ENCODE measurements at regions not wholly inside any gene's neighbourhood (a gene's known extent, or its start where the extent isn't known, plus 50 kb on each side); places are given as distances from the start of the nearest gene placed in this dataset.

DNA sequence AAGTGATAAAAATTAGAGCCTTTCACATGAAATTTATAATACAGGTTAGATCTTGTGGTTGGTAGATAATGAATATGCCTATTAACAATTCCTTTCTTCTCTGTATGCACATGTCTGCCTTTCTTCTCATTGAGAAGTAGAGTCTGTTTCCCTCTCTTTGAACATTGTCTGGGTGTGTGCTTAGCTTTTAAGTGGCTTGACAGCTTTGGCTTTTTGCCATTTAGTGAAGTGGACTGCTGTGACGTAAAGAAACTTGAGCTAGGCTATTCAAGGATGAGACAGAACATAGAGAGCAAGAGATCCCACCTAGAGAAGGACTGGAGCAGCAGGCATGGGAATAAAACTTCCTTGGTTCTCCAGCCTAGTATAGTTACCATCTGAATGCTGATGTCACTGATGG is 996.7 kb upstream of the CELF2 start:
- TF ChIP-seq, protein P1, sequence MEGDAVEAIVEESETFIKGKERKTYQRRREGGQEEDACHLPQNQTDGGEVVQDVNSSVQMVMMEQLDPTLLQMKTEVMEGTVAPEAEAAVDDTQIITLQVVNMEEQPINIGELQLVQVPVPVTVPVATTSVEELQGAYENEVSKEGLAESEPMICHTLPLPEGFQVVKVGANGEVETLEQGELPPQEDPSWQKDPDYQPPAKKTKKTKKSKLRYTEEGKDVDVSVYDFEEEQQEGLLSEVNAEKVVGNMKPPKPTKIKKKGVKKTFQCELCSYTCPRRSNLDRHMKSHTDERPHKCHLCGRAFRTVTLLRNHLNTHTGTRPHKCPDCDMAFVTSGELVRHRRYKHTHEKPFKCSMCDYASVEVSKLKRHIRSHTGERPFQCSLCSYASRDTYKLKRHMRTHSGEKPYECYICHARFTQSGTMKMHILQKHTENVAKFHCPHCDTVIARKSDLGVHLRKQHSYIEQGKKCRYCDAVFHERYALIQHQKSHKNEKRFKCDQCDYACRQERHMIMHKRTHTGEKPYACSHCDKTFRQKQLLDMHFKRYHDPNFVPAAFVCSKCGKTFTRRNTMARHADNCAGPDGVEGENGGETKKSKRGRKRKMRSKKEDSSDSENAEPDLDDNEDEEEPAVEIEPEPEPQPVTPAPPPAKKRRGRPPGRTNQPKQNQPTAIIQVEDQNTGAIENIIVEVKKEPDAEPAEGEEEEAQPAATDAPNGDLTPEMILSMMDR (conservative IDR thresholded peaks at IDR 0.05 in 1 of 2, IDR thresholded peaks at IDR 0.05 in 1 of 2; ENCODE audit: extremely low read depth in 1 of 2, insufficient read depth in 1 of 2, low read depth in 1 of 2, low read length in 2 of 2): no peak
- TF ChIP-seq EZH2 (IDR thresholded peaks at IDR 0.05; ENCODE audit: borderline replicate concordance, low read length): no peak

All from mammary epithelial cell (primary cell).